HG02938 (cell line): ENCODE measurements at regions not wholly inside any gene's neighbourhood (a gene's known extent, or its start where the extent isn't known, plus 50 kb on each side); places are given as distances from the start of the nearest gene placed in this dataset.

Experiments
- ATAC-seq: cut with Tn5 transposase; IDR thresholded peaks from one replicate; pipeline ENCODE4 v1.9.1; 2021; ENCODE audit warnings: mild to moderate bottlenecking, moderate library complexity; ENCODE audit not compliant: unreplicated experiment

DNA sequence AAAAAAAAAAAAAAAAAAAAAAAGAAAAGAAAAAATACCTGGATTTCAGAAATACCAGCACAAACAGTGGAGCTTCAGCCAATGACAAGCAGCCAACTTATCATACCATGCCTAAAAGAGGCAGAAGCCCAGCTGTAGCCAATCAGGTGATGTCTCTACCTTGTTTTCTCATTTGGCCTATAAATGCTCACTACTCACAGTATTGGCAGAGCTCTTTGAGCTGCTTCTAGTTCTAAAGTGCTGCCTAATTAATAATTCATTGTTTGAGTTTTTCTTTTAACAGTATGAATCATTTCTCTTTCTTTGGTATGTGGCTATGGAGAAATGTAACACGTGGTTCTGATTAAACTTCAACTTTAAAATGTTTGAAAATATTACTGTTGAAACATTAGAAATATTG lies 188.8 kb upstream of the TECRL start:
- no peak for ATAC-seq

DNA sequence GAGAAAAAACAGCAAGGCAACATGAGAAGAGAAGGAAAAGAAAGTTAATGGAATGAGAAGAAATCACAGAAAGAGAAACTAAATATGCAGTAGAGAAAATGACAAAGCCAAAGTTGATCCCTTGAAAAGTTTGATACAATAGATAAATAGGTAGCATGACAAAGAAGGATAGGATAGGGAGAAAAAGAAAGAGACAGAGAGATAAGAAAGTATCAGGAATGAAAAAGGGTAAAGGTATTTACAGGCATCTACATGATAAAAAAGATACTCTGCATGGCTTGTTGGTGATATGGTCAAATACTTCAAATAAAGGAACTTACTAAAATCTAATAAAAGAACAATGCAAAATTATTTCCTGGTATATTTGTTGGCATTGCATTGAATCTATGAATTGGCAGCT lies 185.5 kb upstream of the TECRL start:
- no peak for ATAC-seq

GRCh38 chr4:64588507-64588906 lies 179.3 kb upstream of the TECRL start:
- no peak for ATAC-seq

DNA sequence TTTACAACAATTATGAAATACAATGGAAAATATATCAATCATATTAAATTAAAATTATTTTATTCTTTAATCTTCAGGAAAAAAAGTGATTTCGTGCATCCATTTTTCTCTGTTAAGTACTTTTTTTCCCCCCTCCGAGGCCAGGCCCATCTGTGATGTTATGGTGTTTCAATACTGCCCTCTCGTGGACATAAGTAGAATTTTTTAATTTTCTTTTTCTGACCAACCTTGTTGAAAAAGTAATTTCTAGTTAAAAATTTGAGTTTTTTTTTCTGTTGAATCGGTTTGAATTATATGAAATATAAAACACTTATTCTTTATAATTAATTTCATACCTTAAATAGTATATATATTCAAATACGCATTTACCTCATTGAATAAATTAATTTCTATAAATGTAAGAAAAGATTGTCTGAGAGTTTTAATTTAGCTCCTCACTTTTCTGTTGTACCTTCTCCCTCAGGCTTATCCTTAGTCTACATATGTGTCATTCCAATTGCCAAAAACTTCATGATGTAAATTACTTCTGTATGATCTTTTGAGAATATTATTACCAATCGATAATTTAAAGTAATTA lies 175.8 kb upstream of the TECRL start:
- ATAC-seq = peak; percentile 65

- no peak for ATAC-seq
Measured at GRCh38 chr4:64584125-64584524, 174.9 kb upstream of the TECRL start.

GRCh38 chr4:64582492-64582891 lies 173.2 kb upstream of the TECRL start:
- ATAC-seq = no peak

DNA sequence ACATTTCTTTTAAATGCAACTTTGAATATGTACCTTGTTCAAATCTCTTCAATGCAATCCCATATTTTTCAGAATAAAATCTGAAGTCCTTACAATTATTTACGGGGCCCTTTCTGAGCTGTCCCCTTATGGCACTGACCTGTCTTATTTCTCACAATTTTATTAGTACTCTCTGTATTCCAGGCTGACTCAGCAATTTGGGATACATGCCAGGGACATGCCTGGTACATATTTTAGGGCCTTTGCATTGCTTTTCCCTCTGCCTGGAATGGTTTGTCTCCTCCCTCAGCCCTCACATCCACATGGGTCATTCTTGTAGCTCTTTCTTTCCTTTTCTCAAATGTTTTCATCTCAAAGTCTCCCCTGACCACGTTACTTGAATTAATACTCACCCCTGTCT lies 172.2 kb upstream of the TECRL start:
- ATAC-seq = no peak

GRCh38 chr4:64564126-64564525 lies 154.9 kb upstream of the TECRL start:
- no peak for ATAC-seq

GRCh38 chr4:64559571-64559970 lies 150.3 kb upstream of the TECRL start:
- no peak for ATAC-seq

DNA sequence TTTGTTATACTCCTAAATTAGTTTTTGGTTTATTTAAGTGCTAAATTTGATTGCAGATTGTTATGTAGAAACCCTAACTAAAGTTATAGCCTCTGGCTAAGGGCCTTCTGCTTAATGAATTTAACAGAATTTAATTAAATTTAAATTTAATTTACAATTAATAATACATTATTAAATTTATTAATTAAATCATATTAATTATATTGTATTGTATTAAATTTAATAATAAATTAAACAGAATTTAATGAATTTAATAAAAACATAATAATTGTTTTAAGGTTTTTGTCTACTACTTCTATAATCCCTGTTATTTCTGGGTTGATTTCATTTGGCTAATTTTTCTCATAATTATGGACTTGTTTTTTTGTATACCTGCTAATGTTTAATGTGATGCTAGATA lies 141.9 kb upstream of the TECRL start:
- ATAC-seq = no peak

DNA sequence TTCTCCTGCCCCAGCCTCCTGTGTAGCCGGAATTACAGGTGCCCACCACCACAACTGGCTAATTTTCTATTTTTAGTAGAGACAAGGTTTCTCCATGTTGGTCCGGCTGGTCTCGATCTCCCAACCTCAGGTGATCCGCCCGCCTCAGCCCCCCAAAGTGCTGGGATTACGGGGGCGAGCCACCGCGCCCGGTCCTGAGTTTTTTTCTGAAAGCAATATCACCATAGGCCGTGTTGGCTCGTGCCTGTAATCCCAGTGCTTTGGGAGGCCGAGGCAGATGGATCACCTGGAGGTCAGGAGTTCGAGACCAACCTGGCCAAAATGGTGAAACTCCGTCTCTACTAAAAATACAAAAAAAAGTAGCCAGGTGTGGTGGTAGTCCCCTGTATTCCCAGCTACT lies 136.3 kb upstream of the TECRL start:
- ATAC-seq = no peak

DNA sequence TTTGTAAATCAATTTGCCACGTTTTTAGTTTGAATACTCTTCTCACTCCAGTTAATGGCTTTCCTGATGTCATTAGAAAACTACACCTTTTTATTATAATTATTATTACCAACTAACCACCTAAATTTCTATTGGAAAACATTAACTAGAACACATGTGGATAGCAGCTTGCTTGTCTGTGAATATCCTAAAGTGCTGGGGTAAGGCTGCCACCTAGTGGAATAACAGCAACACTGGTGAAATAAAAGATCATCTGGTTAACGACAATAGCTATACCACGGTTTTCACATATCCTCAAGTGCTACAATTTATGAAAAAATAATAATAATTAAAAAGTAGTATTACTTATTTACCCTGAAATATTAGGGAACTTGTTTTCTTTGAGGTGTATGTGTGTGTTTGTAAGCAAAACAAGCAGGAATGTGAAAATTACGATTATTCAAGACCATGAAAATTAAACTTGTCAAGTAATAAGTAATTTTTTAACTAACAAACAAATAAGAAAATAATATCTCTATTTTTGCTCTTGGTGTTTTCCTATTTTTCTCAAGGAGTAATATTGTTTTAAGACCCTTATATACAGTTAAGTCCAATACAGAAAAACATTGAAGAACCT lies 130.1 kb upstream of the TECRL start:
- peak; percentile 95 for ATAC-seq

GRCh38 chr4:64538219-64538618 lies 129.0 kb upstream of the TECRL start:
- no peak for ATAC-seq

DNA sequence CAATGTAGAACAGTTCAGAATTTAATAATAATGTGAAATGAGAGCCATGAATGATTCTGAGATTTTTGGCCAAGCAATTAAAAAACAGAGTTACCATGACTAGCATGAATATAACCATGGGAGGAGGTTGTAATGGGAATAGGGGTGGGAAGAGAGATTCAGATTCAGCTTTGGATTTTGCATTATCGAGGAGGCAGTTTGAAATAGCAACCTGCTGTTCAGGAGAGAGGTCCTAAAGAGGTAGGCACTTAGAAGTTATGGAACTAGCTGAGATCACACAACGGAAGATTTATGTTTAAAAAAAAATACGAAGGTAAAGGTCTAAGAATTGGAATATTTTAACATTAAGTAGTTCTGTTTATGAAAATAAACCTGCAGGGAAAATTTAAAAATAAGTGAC lies 124.4 kb upstream of the TECRL start:
- ATAC-seq = no peak

DNA sequence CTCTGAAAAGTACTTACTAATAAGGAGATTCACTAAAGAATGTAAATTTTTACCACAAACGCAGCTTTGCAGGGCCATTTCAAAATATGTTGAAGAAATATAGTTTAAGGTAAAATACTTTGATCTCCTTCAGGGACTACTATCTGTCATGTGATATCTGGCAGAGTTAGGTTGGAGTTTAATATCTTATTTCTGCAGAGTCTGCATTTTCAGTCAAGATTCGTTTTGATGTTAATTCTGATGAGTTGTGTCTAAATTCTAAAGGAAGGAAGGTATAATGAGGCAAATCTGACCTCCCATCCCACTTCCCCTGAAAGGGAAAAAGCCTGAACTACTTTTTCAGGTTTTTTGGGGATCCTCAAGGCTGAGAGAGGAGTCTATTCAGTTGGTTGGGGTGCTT lies 123.9 kb upstream of the TECRL start:
- ATAC-seq = no peak

DNA sequence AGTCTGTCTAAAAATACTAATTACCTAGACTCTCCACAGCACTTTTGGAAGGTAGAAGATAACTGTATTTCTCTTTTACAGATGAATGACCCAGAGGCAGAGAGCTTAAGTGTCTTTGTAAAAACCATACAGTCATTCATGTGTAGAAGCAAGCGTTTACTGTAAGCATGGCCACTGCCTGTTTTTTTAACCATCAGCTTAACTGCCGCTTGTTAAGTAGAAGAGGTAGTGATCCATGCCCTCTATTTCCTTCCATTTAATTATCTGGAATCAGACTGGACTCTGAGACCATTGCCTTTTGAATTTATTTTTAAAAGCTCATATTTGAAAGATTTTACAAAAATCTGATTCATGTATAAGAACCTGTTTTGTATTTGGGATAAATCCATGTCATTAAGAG lies 111.2 kb upstream of the TECRL start:
- no peak for ATAC-seq

DNA sequence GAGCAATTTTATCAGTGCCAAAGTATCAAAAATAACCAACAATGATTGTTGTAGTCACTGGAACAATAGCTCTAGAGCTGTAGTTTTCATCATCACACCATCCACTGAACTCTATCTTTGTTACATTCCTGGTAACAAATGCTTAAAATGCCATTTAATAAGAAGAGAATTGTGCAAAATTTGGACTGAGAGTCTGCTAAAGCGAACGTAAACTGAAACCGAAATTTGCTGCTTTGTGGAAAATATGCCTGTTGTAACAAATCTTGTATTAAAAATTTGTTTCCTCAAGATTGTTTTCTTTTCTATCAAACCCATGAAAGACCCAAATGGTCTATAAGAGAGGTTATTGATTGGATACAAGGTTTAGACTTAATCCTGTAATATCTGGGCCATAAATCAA lies 109.3 kb upstream of the TECRL start:
- no peak for ATAC-seq

DNA sequence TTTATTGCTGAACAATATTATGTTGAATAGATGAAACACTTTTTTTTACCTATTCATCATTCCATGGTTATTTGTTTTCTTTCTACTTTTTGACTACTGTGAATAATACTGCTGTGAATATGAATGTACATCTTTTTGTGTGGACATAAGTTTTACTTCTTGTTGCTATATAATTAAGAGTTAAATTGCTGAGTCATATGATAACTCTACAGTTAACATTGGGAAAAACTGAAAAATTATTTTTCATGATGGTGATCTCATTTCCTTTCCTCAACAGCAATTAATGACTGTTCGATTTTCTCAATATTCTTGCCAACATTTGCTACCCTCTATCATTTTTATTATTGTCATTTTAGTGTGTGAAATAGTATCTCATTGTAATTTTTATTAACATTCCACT lies 106.9 kb upstream of the TECRL start:
- ATAC-seq = no peak

GRCh38 chr4:64508089-64508488 lies 98.8 kb upstream of the TECRL start:
- no peak for ATAC-seq

DNA sequence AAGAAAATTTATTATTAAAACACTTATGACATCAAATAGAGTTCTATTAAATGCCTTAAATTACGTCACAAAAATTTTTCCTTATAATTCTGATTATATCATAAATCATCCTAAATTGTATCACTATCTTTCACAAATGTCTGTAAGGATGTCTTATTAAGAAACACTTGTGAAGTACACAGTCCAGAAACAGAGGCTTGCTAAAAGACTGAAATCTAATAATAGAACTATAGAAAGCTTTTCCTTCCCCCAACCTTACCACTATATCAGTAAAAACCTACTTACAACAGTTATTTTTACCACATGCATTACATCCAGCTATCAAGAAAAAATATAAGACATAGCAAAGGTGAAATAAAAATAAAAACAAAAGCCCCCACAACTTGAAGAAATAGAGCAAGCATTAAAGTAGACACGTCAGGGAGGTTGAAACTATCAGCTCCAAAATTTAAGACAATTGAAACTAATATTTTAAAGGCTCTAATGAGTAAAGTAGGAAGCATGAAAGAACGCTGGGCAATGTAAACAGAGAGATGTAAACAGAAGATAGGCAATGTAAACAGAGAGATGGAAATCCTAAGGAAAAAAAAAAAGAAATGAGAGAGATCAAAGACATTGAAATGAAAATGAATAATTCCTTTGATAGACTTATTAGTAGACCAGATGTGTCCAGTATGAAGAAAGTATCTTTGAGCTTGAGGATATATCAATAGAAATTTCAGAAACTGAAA lies 94.9 kb upstream of the TECRL start:
- no peak for ATAC-seq

- ATAC-seq = no peak
Measured at GRCh38 chr4:64503416-64503815, 94.2 kb upstream of the TECRL start.

DNA sequence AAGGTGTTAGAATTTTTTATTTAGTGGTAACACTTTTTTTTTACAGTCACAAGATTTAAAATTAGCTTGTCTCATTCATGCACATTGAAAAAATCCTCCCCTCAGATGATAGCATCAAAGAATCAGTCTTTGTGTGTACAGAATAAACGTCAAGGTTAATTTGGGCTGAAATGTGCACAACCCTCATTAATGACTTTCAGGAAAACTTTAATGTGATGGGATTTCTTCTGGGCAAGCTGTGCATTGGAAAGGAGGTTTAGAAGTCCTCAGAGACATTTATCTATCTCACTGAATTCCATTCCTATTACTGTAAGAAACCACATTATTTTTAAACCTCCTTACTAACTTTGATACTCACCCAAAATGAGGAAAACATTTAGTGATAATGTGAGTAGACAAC lies 88.2 kb upstream of the TECRL start:
- no peak for ATAC-seq

DNA sequence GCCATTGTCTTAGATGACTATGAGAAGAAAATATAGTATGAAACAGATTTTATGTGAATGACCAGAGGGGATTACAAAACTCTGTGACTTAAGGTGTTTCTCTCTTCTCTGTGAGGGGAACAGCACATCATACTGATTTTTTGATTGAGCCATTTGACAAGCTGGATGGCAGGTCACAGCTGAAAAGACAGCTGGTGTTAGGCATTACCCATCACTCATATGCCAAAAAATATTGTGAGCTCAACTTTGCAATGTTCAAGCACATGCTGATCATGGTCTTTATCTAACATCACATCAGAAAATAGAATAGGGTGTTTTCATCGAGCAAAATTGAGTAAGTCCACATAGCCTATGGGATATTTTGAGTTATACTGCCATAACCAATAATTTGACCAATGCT lies 86.7 kb upstream of the TECRL start:
- no peak for ATAC-seq
